ENCODE measurements at regions not wholly inside any gene's neighbourhood (a gene's known extent, or its start where the extent isn't known, plus 50 kb on each side); places are given as distances from the start of the nearest gene placed in this dataset.

DNA sequence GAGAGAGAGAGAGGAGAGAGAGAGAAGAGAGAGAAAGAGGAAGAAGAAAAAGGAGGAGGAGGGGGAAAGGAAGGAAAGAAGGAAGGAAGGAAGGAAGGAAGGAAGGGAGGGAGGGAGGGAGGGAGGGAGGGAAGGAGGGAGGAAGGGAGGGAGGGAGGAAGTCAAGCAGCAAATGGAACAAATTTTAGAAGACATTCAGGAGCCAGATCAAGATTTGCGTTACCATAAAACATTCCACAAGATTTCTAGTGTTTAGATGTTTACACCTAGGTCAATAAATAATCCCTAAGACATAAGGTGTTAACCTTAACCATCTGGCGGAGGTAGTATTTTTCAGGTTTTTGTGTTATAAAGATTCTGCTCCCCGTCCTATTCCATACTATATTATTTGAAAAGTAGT lies 1320.1 kb upstream of the PRMT6 start:
- no peak for ATAC-seq (ENCODE audit: low FRiP score)
- intact Hi-C loops (cut with DNase I): no loop called here
- WGBS, 2 donors: 81 to 82% methylated on average over 3 of the region's 3 CpGs

DNA sequence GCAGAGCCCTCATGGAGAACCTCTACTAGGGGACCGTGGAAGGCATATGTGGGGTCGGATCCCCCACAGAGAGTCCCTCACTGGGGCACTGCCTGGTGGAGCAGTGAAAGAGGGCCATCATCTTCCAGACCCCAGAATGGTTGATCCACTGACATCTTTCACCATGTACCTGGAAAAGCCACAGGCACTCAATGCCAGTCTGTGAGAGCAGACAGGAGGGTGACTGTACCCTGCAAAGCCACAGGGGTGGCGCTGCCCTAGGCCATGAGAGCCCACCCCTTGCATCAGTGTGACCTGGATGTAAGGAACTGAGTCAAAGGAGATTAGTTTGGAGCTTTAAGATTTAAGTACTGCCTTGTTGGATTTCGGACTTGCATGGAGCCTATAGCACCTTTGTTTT lies 1276.7 kb upstream of the PRMT6 start:
- ATAC-seq (ENCODE audit: low FRiP score) (no peak), DNase-seq (no peak)
- intact Hi-C loops (cut with DNase I): no loop called here
- Histone ChIP-seq H3K27ac (ENCODE audit: low read depth in 1 of 2, low read length in 2 of 2) (no peak overlapping the region), H3K4me1 (ENCODE audit: control insufficient read depth in 1 of 2, insufficient read depth in 2 of 2, low read length in 2 of 2) (no peaks in the 10 kb centered on the region), H3K9me3 (ENCODE audit: control insufficient read depth, low read length) (no peaks in the 10 kb centered on the region), H3K36me3 (ENCODE audit: control insufficient read depth in 1 of 2, insufficient read depth in 2 of 2, low read length in 1 of 2) (no peaks in the 10 kb centered on the region), H3K4me3 (ENCODE audit: low read length in 2 of 2) (no peak overlapping the region), H3K27me3 (ENCODE audit: control insufficient read depth in 1 of 2, insufficient read depth in 2 of 2, low read length in 1 of 2) (no peaks in the 10 kb centered on the region)
- WGBS, 2 donors: 83 to 84% methylated on average over 4 of the region's 4 CpGs

More for the DNA sequence above, 1320.1 kb upstream of the PRMT6 start:
- Histone ChIP-seq H3K4me3 (ENCODE audit: low read length in 2 of 2) (no peak overlapping the region), H3K36me3 (ENCODE audit: control insufficient read depth in 1 of 2, insufficient read depth in 2 of 2, low read length in 1 of 2) (no peaks in the 10 kb centered on the region), H3K27ac (ENCODE audit: low read depth in 1 of 2, low read length in 2 of 2) (no peak overlapping the region), H3K27me3 (ENCODE audit: control insufficient read depth in 1 of 2, insufficient read depth in 2 of 2, low read length in 1 of 2) (no peaks in the 10 kb centered on the region), H3K9me3 (ENCODE audit: control insufficient read depth, low read length) (no peaks in the 10 kb centered on the region), H3K4me1 (ENCODE audit: control insufficient read depth in 1 of 2, insufficient read depth in 2 of 2, low read length in 2 of 2) (no peaks in the 10 kb centered on the region)
- no peak for DNase-seq

DNA sequence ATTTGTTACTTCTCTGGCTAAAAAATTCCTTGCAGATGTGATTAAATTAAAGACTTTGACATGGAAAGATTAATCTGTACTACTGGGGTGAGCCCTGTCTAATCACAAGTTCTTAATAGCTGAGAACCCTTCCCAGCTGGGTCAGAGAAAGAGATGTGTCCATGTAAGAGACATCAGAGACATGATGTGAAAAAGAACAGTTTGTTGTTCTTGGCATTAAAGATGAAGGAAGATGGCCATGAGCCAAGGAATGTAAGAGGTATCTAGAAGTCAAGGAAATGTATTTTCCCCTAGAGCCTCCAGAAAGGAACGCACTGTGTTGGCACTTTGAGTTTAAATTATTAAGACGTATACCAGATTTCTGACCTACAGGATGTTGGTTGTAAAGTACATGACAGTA lies 1271.5 kb upstream of the PRMT6 start:
- H3K4me1 ChIP-seq (ENCODE audit: control insufficient read depth in 1 of 2, insufficient read depth in 2 of 2, low read length in 2 of 2): no peaks in the 10 kb centered on the region
- intact Hi-C loops (cut with DNase I): no loop called here
- ATAC-seq (ENCODE audit: low FRiP score) (no peak), DNase-seq (no peak)
- 6 to 12% methylated on average over 2 of the region's 2 CpGs for WGBS, 2 donors
- H3K36me3 ChIP-seq (ENCODE audit: control insufficient read depth in 1 of 2, insufficient read depth in 2 of 2, low read length in 1 of 2): no peaks in the 10 kb centered on the region
- no peak overlapping the region for H3K4me3 ChIP-seq (ENCODE audit: low read length in 2 of 2)
- no peaks in the 10 kb centered on the region for H3K9me3 ChIP-seq (ENCODE audit: control insufficient read depth, low read length)
- no peaks in the 10 kb centered on the region for H3K27me3 ChIP-seq (ENCODE audit: control insufficient read depth in 1 of 2, insufficient read depth in 2 of 2, low read length in 1 of 2)
- H3K27ac ChIP-seq (ENCODE audit: low read depth in 1 of 2, low read length in 2 of 2): no peak overlapping the region

DNA sequence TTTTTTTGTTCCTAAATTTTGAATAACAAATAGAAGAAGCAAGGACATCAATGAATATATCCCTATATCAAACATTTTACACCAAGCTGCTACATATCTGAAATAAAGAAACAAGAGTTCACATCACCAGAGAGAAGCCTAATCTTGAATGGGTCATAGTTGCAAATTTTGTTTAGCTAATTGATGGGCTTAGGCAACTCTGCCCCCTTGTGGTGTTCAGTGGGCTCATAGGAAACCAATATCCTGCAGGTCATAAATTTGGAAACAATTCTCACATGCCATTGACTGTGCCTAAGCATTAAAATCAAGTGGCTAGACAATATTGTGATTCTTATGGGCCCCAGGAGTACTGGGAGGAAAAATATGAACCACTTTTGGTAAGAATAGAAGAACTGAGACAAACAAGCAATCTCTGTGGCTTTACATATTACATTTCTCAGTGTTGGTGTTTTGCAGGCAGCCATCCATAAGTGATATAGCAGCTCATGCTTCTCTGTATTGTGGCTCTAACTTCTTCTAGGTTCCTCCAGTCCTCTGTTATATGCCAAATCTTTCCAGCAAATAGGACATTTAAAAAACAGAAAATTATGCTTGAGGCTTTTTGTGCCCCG lies 1262.8 kb upstream of the PRMT6 start:
- Histone ChIP-seq H3K27me3 (ENCODE audit: control insufficient read depth in 1 of 2, insufficient read depth in 2 of 2, low read length in 1 of 2) (no peaks in the 10 kb centered on the region), H3K9me3 (ENCODE audit: control insufficient read depth, low read length) (no peaks in the 10 kb centered on the region), H3K4me3 (ENCODE audit: low read length in 2 of 2) (no peak overlapping the region), H3K36me3 (ENCODE audit: control insufficient read depth in 1 of 2, insufficient read depth in 2 of 2, low read length in 1 of 2) (no peaks in the 10 kb centered on the region), H3K4me1 (ENCODE audit: control insufficient read depth in 1 of 2, insufficient read depth in 2 of 2, low read length in 2 of 2) (no peaks in the 10 kb centered on the region), H3K27ac (ENCODE audit: low read depth in 1 of 2, low read length in 2 of 2) (no peak overlapping the region)
- 79 to 88% methylated on average over 1 of the region's 1 CpG for WGBS, 2 donors
- intact Hi-C loops (cut with DNase I): no loop called here
- ATAC-seq (ENCODE audit: low FRiP score): no peak
- no peak for DNase-seq

DNA sequence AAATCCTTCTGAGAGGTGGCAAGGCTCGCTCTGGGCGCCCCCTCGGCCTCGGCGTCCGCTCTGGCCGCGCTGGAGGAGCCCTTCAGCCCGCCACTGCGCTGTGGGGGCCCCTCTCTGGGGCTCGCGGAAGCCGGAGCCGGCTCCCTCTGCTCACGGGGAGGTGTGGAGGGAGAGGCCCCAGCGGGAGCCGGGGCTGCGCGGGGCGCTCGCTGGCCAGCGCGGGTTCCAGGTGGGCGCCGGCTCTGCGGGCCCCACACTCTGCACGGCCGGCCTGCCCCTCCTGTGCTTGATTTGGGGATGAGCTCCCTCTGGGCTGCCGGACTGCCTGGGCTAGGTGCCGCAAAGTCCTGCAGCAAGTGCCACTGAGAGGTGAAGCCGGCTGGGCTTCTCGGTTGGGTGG lies 1260.7 kb upstream of the PRMT6 start:
- 92 to 94% methylated on average over 17 to 32 of the region's 32 CpGs for WGBS, 2 donors
- no peaks in the 10 kb centered on the region for H3K27me3 ChIP-seq (ENCODE audit: control insufficient read depth in 1 of 2, insufficient read depth in 2 of 2, low read length in 1 of 2)
- H3K9me3 ChIP-seq (ENCODE audit: control insufficient read depth, low read length): no peaks in the 10 kb centered on the region
- no peaks in the 10 kb centered on the region for H3K4me1 ChIP-seq (ENCODE audit: control insufficient read depth in 1 of 2, insufficient read depth in 2 of 2, low read length in 2 of 2)
- no peak overlapping the region for H3K27ac ChIP-seq (ENCODE audit: low read depth in 1 of 2, low read length in 2 of 2)
- DNase-seq (no peak), ATAC-seq (ENCODE audit: low FRiP score) (no peak)
- intact Hi-C loops (cut with DNase I): no loop called here
- no peaks in the 10 kb centered on the region for H3K36me3 ChIP-seq (ENCODE audit: control insufficient read depth in 1 of 2, insufficient read depth in 2 of 2, low read length in 1 of 2)
- no peak overlapping the region for H3K4me3 ChIP-seq (ENCODE audit: low read length in 2 of 2)

DNA sequence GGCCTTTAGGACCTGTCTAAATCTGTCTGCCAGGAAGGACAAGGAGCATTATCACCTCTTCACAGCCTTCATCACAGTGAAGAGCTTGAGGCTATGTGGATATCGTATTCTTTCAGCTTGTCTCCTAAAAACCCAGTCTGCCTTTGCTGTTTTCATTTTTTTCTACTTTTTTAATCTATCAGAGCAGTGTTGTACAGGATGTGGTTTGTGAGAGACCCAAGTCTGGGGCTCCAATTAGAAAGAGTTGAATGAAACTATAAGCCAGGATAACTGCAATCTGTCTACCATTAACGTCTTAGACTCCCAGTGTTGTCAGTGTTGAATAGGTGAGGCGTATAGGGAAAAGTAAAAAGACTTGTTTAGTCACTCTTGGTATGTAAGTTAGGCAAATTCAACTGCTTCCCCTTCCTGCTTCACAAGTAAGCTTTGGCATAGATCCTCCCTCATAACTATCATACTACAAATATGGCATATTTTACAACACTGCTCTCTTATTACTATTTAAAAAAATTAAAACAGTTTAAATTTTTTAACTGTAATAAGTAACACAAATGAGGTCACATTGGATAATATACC lies 1225.8 kb upstream of the PRMT6 start:
- H3K9me3 ChIP-seq (ENCODE audit: control insufficient read depth, low read length): no peaks in the 10 kb centered on the region
- no peak for DNase-seq
- intact Hi-C loops (cut with DNase I): no loop called here
- no peaks in the 10 kb centered on the region for H3K36me3 ChIP-seq (ENCODE audit: control insufficient read depth in 1 of 2, insufficient read depth in 2 of 2, low read length in 1 of 2)
- H3K27me3 ChIP-seq (ENCODE audit: control insufficient read depth in 1 of 2, insufficient read depth in 2 of 2, low read length in 1 of 2): no peaks in the 10 kb centered on the region
- whole genome bisulfite sequencing, 2 donors: 56 to 61% methylated on average over 3 of the region's 3 CpGs
- H3K27ac ChIP-seq (ENCODE audit: low read depth in 1 of 2, low read length in 2 of 2): no peak overlapping the region
- H3K4me3 ChIP-seq (ENCODE audit: low read length in 2 of 2): no peak overlapping the region
- no peaks in the 10 kb centered on the region for H3K4me1 ChIP-seq (ENCODE audit: control insufficient read depth in 1 of 2, insufficient read depth in 2 of 2, low read length in 2 of 2)
- no peak for ATAC-seq (ENCODE audit: low FRiP score)

DNA sequence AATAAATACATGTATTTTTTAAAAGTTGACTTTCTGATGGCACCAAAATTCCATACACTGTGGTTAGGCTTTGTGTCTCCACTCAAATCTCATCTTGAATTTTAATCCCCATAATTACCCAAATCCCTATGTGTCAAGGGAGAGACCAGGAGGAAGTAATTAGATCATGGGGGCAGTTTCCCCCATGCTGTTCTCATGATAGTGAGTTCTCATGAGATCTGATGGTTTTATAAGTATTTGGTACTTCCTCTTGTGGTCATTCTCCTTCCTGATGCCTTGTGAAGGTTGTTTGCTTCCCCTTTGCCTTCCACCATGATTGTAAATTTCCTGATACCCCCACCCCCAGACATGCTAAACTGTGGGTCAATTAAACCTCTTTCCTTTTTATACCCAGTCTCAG lies 1218.4 kb upstream of the PRMT6 start:
- no peaks in the 10 kb centered on the region for H3K4me1 ChIP-seq (ENCODE audit: control insufficient read depth in 1 of 2, insufficient read depth in 2 of 2, low read length in 2 of 2)
- ATAC-seq (ENCODE audit: low FRiP score) (no peak), DNase-seq (no peak)
- no peak overlapping the region for H3K27ac ChIP-seq (ENCODE audit: low read depth in 1 of 2, low read length in 2 of 2)
- H3K36me3 ChIP-seq (ENCODE audit: control insufficient read depth in 1 of 2, insufficient read depth in 2 of 2, low read length in 1 of 2): no peaks in the 10 kb centered on the region
- no peak overlapping the region for H3K4me3 ChIP-seq (ENCODE audit: low read length in 2 of 2)
- H3K27me3 ChIP-seq (ENCODE audit: control insufficient read depth in 1 of 2, insufficient read depth in 2 of 2, low read length in 1 of 2): no peaks in the 10 kb centered on the region
- H3K9me3 ChIP-seq (ENCODE audit: control insufficient read depth, low read length): peaks cover 2% of the 10 kb centered on the region
- intact Hi-C loops (cut with DNase I): no loop called here

DNA sequence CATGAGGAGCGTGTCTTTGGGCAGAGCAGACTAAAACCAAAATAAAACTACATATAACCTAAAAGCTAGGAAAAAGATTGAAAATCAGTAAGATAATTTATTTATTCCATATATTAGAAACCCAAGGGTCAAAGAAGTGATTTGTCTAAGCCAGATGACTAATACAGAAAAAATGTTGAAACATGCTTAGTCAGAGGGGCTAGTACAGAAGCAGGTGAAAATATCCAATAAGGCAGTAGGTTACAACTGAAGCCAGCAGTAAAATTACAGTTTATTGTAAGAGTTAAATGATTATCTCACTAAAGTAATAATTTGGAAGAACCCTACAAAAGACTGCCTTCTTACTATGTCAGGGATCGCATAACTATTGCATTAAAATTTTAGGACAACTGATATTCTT lies 1190.9 kb upstream of the PRMT6 start:
- intact Hi-C loops (cut with DNase I): no loop called here
- no peak for ATAC-seq (ENCODE audit: low FRiP score)
- 76 to 79% methylated on average over 2 of the region's 2 CpGs for WGBS, 2 donors

DNA sequence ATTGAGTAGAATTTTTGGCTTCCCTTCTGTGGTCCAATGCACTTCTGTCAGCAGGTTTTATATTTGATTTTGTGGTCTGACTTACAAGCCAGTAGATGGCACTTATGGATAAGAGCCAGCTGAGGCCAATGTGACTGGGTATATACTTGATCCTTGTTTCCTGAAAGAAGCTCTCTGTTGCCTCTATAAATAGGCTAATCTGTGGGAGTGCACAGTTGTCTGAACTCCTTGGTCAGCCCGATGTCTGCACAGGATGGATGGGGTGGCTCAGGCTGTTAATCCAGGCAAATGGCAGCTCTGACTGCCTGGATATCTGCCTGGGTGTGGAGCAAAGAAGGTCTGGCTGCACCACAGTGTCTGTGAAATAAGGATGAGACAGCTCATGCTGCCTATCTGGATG lies 1183.7 kb upstream of the PRMT6 start:
- DNase-seq (no peak), ATAC-seq (ENCODE audit: low FRiP score) (no peak)
- Histone ChIP-seq H3K9me3 (ENCODE audit: control insufficient read depth, low read length) (no peaks in the 10 kb centered on the region), H3K36me3 (ENCODE audit: control insufficient read depth in 1 of 2, insufficient read depth in 2 of 2, low read length in 1 of 2) (no peaks in the 10 kb centered on the region), H3K4me3 (ENCODE audit: low read length in 2 of 2) (no peak overlapping the region), H3K27me3 (ENCODE audit: control insufficient read depth in 1 of 2, insufficient read depth in 2 of 2, low read length in 1 of 2) (no peaks in the 10 kb centered on the region), H3K4me1 (ENCODE audit: control insufficient read depth in 1 of 2, insufficient read depth in 2 of 2, low read length in 2 of 2) (no peaks in the 10 kb centered on the region), H3K27ac (ENCODE audit: low read depth in 1 of 2, low read length in 2 of 2) (no peak overlapping the region)
- intact Hi-C loops (cut with DNase I): no loop called here
- 15 to 29% methylated on average over 1 of the region's 1 CpG for WGBS, 2 donors

More for the DNA sequence above, 1190.9 kb upstream of the PRMT6 start:
- no peaks in the 10 kb centered on the region for H3K9me3 ChIP-seq (ENCODE audit: control insufficient read depth, low read length)
- H3K4me3 ChIP-seq (ENCODE audit: low read length in 2 of 2): no peak overlapping the region
- H3K27me3 ChIP-seq (ENCODE audit: control insufficient read depth in 1 of 2, insufficient read depth in 2 of 2, low read length in 1 of 2): no peaks in the 10 kb centered on the region
- no peak for DNase-seq
- H3K27ac ChIP-seq (ENCODE audit: low read depth in 1 of 2, low read length in 2 of 2): no peak overlapping the region
- H3K36me3 ChIP-seq (ENCODE audit: control insufficient read depth in 1 of 2, insufficient read depth in 2 of 2, low read length in 1 of 2): no peaks in the 10 kb centered on the region
- no peaks in the 10 kb centered on the region for H3K4me1 ChIP-seq (ENCODE audit: control insufficient read depth in 1 of 2, insufficient read depth in 2 of 2, low read length in 2 of 2)
